HEK293T (cell line): ENCODE measurements at regions not wholly inside any gene's neighbourhood (a gene's known extent, or its start where the extent isn't known, plus 50 kb on each side); places are given as distances from the start of the nearest gene placed in this dataset.

Experiments used
- CTCF ChIA-PET: fragments of 350-600 bp; formaldehyde crosslinking; extraction: SDS; loops from one replicate; lab custom pipeline; 2021; ENCODE audit warnings: antibody characterized with exemption, inconsistent platforms; lab: Yijun Ruan, JAX
- POLR2A ChIA-PET: fragments of 350-600 bp; formaldehyde crosslinking; extraction: SDS; loops from one replicate; lab custom pipeline; 2020; ENCODE audit warnings: antibody characterized with exemption, inconsistent platforms; lab: Yijun Ruan, JAX
- DNase-seq: peaks from one replicate; pipeline ENCODE4 v3.0.0; 2012; ENCODE audit warnings: mixed read lengths; ENCODE audit errors: extremely low spot score
- ARNT ChIP-seq: fragments of 450-650 bp; IDR thresholded peaks from 2 replicates; pipeline ENCODE4 v1.6.1; 2017; ENCODE audit warnings: mild to moderate bottlenecking
- BHLHE40 ChIP-seq: fragments of 450-650 bp; IDR thresholded peaks from 2 replicates; pipeline ENCODE4 v1.6.1; 2016; ENCODE audit warnings: mild to moderate bottlenecking, moderate library complexity, borderline replicate concordance
- CTBP1 ChIP-seq: fragments of 450-650 bp; IDR thresholded peaks from 2 replicates; pipeline ENCODE4 v1.6.1; 2016; ENCODE audit warnings: borderline replicate concordance
- ELF4 ChIP-seq: fragments of 450-650 bp; IDR thresholded peaks from 2 replicates; pipeline ENCODE4 v1.6.1; 2017; ENCODE audit warnings: antibody characterized with exemption
- FOXA1 ChIP-seq: fragments of 450-650 bp; IDR thresholded peaks from 2 replicates; pipeline ENCODE4 v1.6.1; 2016; ENCODE audit warnings: mild to moderate bottlenecking
- FOXK2 ChIP-seq: fragments of 450-650 bp; IDR thresholded peaks from 2 replicates; pipeline ENCODE4 v1.6.1; 2016; ENCODE audit warnings: mild to moderate bottlenecking
- FOXM1 ChIP-seq: fragments of 450-650 bp; IDR thresholded peaks from 2 replicates; pipeline ENCODE4 v1.6.1; 2017; ENCODE audit warnings: mild to moderate bottlenecking, borderline replicate concordance
- HDGF ChIP-seq: fragments of 450-650 bp; IDR thresholded peaks from 2 replicates; pipeline ENCODE4 v1.6.1; 2017; ENCODE audit warnings: antibody characterized with exemption, borderline replicate concordance
- L3MBTL2 ChIP-seq: fragments of 450-650 bp; conservative IDR thresholded peaks from 2 replicates; pipeline ENCODE4 v1.6.1; 2016; ENCODE audit warnings: mild to moderate bottlenecking
- LEF1 ChIP-seq: fragments of 450-650 bp; IDR thresholded peaks from 2 replicates; pipeline ENCODE4 v1.6.1; 2017; ENCODE audit warnings: mild to moderate bottlenecking, borderline replicate concordance
- NFRKB ChIP-seq: fragments of 450-650 bp; IDR thresholded peaks from 2 replicates; pipeline ENCODE4 v1.6.1; 2016; ENCODE audit warnings: mild to moderate bottlenecking, moderate library complexity
- PKNOX1 ChIP-seq: fragments of 450-650 bp; IDR thresholded peaks from 2 replicates; pipeline ENCODE4 v1.6.1; 2016
- SP1 ChIP-seq: fragments of 450-650 bp; IDR thresholded peaks from 2 replicates; pipeline ENCODE4 v1.6.1; 2017
- SUZ12 ChIP-seq: fragments of 450-650 bp; IDR thresholded peaks from 2 replicates; pipeline ENCODE4 v1.6.1; 2016; ENCODE audit warnings: mild to moderate bottlenecking
- TARDBP ChIP-seq: fragments of 450-650 bp; IDR thresholded peaks from 2 replicates; pipeline ENCODE4 v1.6.1; 2016
- ZNF384 ChIP-seq: fragments of 450-650 bp; IDR thresholded peaks from 2 replicates; pipeline ENCODE4 v1.6.1; 2016

GRCh38 chr1:201626629-201627275, 87.8 kb downstream of the NAV1 start:
- CTCF ChIA-PET = no interaction called here
- POLR2A ChIA-PET = no interaction called here
- TF ChIP-seq LEF1 (no peak), HDGF (no peak), ARNT (no peak)
- DNase-seq = no peak

GRCh38 chr1:201628490-201628889, 89.6 kb downstream of the NAV1 start:
- no peak for TF ChIP-seq HDGF
- no peak for TF ChIP-seq SUZ12
- no peak for TF ChIP-seq ELF4
- no peak for TF ChIP-seq FOXK2
- TF ChIP-seq CTBP1 = no peak
- TF ChIP-seq L3MBTL2 = no peak
- TF ChIP-seq TARDBP = no peak
- TF ChIP-seq SP1 = no peak
- TF ChIP-seq BHLHE40 = no peak
- no peak for TF ChIP-seq ARNT
- TF ChIP-seq LEF1 = no peak
- TF ChIP-seq NFRKB = no peak
- no peak for TF ChIP-seq FOXA1
- no peak for TF ChIP-seq PKNOX1
- TF ChIP-seq ZNF384 = no peak
- TF ChIP-seq FOXM1 = no peak
- ChIA-PET POLR2A (no interaction called here), CTCF (no interaction called here)
- DNase-seq = no peak

GRCh38 chr1:201630582-201630981, 91.7 kb downstream of the NAV1 start:
- POLR2A ChIA-PET = no interaction called here
- TF ChIP-seq SUZ12 (no peak), SP1 (no peak), BHLHE40 (no peak), ARNT (no peak), FOXK2 (no peak), LEF1 (no peak), ELF4 (no peak), HDGF (no peak), FOXM1 (no peak), FOXA1 (no peak), NFRKB (no peak), CTBP1 (no peak), PKNOX1 (no peak), TARDBP (no peak), L3MBTL2 (no peak)
- no peak for DNase-seq
- CTCF ChIA-PET = no interaction called here

- ChIA-PET CTCF (no interaction called here), POLR2A (no interaction called here)
- TF ChIP-seq FOXM1 (no peak), PKNOX1 (no peak), ELF4 (no peak), FOXA1 (no peak), SUZ12 (no peak), HDGF (no peak), ARNT (no peak), LEF1 (no peak), FOXK2 (no peak), L3MBTL2 (no peak), BHLHE40 (no peak), TARDBP (no peak), NFRKB (no peak), SP1 (no peak), ZNF384 (no peak), CTBP1 (no peak)
- no peak for DNase-seq
Observed at GRCh38 chr1:201631037-201631436, 92.1 kb downstream of the NAV1 start.

- CTCF ChIA-PET = no interaction called here
- DNase-seq = no peak
- POLR2A ChIA-PET = no interaction called here
- TF ChIP-seq BHLHE40 (no peak), SUZ12 (no peak), PKNOX1 (no peak), LEF1 (no peak), FOXM1 (no peak), ZNF384 (no peak), FOXA1 (no peak), ELF4 (no peak), CTBP1 (no peak), HDGF (no peak), ARNT (no peak)
Observed at GRCh38 chr1:201632364-201632952, 93.5 kb downstream of the NAV1 start.

- ChIA-PET CTCF (no interaction called here), POLR2A (no interaction called here)
- TF ChIP-seq SUZ12 (no peak), NFRKB (no peak), FOXK2 (no peak), PKNOX1 (no peak), ZNF384 (no peak), ELF4 (no peak), BHLHE40 (no peak), L3MBTL2 (no peak)
- no peak for DNase-seq
Observed at GRCh38 chr1:201633297-201633696, 94.4 kb downstream of the NAV1 start.
